Activated naive CD8-positive, alpha-beta T cell treated with anti-CD3 and anti-CD28 coated beads, Interleukin-2, amount 10 ng/mL, durations not matched to agents 7 days and 5 days (primary cell): ENCODE measurements at regions not wholly inside any gene's neighbourhood (a gene's known extent, or its start where the extent isn't known, plus 50 kb on each side); places are given as distances from the start of the nearest gene placed in this dataset.
"Not testable (repeated sequence)": the region's sequence is repeated elsewhere in the genome, so short reads cannot be mapped to it uniquely, and the experiment has no call there.

Experiments
- ATAC-seq: fragments of 150-1000 bp; cut with Tn5 transposase; one replicate; pipeline ENCODE4 v1.10.0; 2021; ENCODE audit warnings: low read depth, moderate library complexity
- POLR2A ChIA-PET: fragments of 350-600 bp; sonication (Branson Sonifier 250); formaldehyde crosslinking; loops from one replicate; lab custom pipeline; 2021; ENCODE audit warnings: antibody characterized with exemption; lab: Charles Lee
- DNase-seq: peaks from one replicate; pipeline ENCODE4 v3.0.0; 2021
- H3K27ac Mint-ChIP-seq: one replicate; pipeline ENCODE4 v1.8.0; 2022; ENCODE audit warnings: mild to moderate bottlenecking, mixed read lengths
- H3K27me3 Mint-ChIP-seq: one replicate; pipeline ENCODE4 v1.8.0; 2022; ENCODE audit warnings: mild to moderate bottlenecking, moderate library complexity, mixed read lengths
- H3K36me3 Mint-ChIP-seq: one replicate; pipeline ENCODE4 v1.8.0; 2021; ENCODE audit warnings: mild to moderate bottlenecking, mixed read lengths
- H3K4me1 Mint-ChIP-seq: one replicate; pipeline ENCODE4 v1.8.0; 2021; ENCODE audit warnings: mixed read lengths
- H3K4me3 Mint-ChIP-seq: one replicate; pipeline ENCODE4 v1.8.0; 2022; ENCODE audit warnings: mild to moderate bottlenecking, moderate library complexity, mixed read lengths
- H3K9me3 Mint-ChIP-seq: one replicate; pipeline ENCODE4 v1.8.0; 2021; ENCODE audit warnings: mixed read lengths

- no peak overlapping the region for H3K27ac Mint-ChIP-seq
- DNase-seq (no peak), ATAC-seq (no peak)
- no peaks in the 10 kb centered on the region for H3K36me3 Mint-ChIP-seq
- H3K4me3 Mint-ChIP-seq: no peak overlapping the region
- peaks cover 65% of the 10 kb centered on the region for H3K27me3 Mint-ChIP-seq
- H3K4me1 Mint-ChIP-seq: peaks cover 2% of the 10 kb centered on the region
- POLR2A ChIA-PET: no interaction called here
- H3K9me3 Mint-ChIP-seq: no peaks in the 10 kb centered on the region
Measured at GRCh38 chr6:125380474-125380873, 78.7 kb upstream of the HDDC2 start.

GRCh38 chr6:125386337-125386736 lies 84.6 kb upstream of the HDDC2 start:
- H3K4me3 Mint-ChIP-seq, H3K4me1 Mint-ChIP-seq, ATAC-seq, H3K27ac Mint-ChIP-seq, H3K9me3 Mint-ChIP-seq, DNase-seq, H3K36me3 Mint-ChIP-seq, POLR2A ChIA-PET: not testable (repeated sequence)
- H3K27me3 Mint-ChIP-seq: peaks cover 37% of the 10 kb centered on the region

GRCh38 chr6:125392682-125393081 lies 90.9 kb upstream of the HDDC2 start:
- H3K9me3 Mint-ChIP-seq: peaks cover 6% of the 10 kb centered on the region
- H3K4me1 Mint-ChIP-seq: peaks cover 17% of the 10 kb centered on the region
- ATAC-seq (peak; percentile 33), DNase-seq (no peak)
- no peak overlapping the region for H3K27ac Mint-ChIP-seq
- POLR2A ChIA-PET: no interaction called here
- peaks cover 3% of the 10 kb centered on the region for H3K36me3 Mint-ChIP-seq
- H3K4me3 Mint-ChIP-seq: no peak overlapping the region
- peaks cover 31% of the 10 kb centered on the region for H3K27me3 Mint-ChIP-seq

- Mint-ChIP-seq H3K4me1 (peaks cover 17% of the 10 kb centered on the region), H3K36me3 (peaks cover 3% of the 10 kb centered on the region), H3K4me3 (peak overlapping the region; percentile 60), H3K9me3 (peaks cover 8% of the 10 kb centered on the region), H3K27me3 (peaks cover 37% of the 10 kb centered on the region), H3K27ac (peak overlapping the region; percentile 60)
- DNase-seq (peak; percentile 26), ATAC-seq (peak; percentile 80)
- POLR2A ChIA-PET: no interaction called here
Measured at GRCh38 chr6:125393449-125393858, 91.7 kb upstream of the HDDC2 start.

GRCh38 chr6:125406741-125407140 lies 105.0 kb upstream of the HDDC2 start:
- no peak for DNase-seq
- Mint-ChIP-seq H3K27me3 (peaks cover 8% of the 10 kb centered on the region), H3K36me3 (no peaks in the 10 kb centered on the region), H3K27ac (no peak overlapping the region), H3K4me3 (no peak overlapping the region), H3K4me1 (no peaks in the 10 kb centered on the region), H3K9me3 (peaks cover 2% of the 10 kb centered on the region)
- POLR2A ChIA-PET: no interaction called here
- no peak for ATAC-seq

GRCh38 chr6:125414507-125414906 lies 112.7 kb upstream of the HDDC2 start:
- Mint-ChIP-seq H3K27ac (no peak overlapping the region), H3K36me3 (no peaks in the 10 kb centered on the region), H3K4me1 (no peaks in the 10 kb centered on the region), H3K4me3 (no peak overlapping the region), H3K27me3 (peaks cover 1% of the 10 kb centered on the region), H3K9me3 (peaks cover 1% of the 10 kb centered on the region)
- ATAC-seq (no peak), DNase-seq (no peak)
- POLR2A ChIA-PET: no interaction called here

GRCh38 chr6:125415913-125416312 lies 114.1 kb upstream of the HDDC2 start:
- DNase-seq: no peak
- H3K4me3 Mint-ChIP-seq: no peak overlapping the region
- H3K27ac Mint-ChIP-seq: no peak overlapping the region
- H3K36me3 Mint-ChIP-seq: no peaks in the 10 kb centered on the region
- no peaks in the 10 kb centered on the region for H3K4me1 Mint-ChIP-seq
- no peak for ATAC-seq
- no peaks in the 10 kb centered on the region for H3K9me3 Mint-ChIP-seq
- POLR2A ChIA-PET: no interaction called here
- no peaks in the 10 kb centered on the region for H3K27me3 Mint-ChIP-seq

- no peak for DNase-seq
- no peaks in the 10 kb centered on the region for H3K4me1 Mint-ChIP-seq
- ATAC-seq: no peak
- POLR2A ChIA-PET: no interaction called here
- H3K27me3 Mint-ChIP-seq: peaks cover 3% of the 10 kb centered on the region
- no peaks in the 10 kb centered on the region for H3K9me3 Mint-ChIP-seq
- H3K4me3 Mint-ChIP-seq: no peak overlapping the region
- no peaks in the 10 kb centered on the region for H3K36me3 Mint-ChIP-seq
- H3K27ac Mint-ChIP-seq: no peak overlapping the region
Measured at GRCh38 chr6:125421836-125422235, 120.1 kb upstream of the HDDC2 start.

GRCh38 chr6:125423047-125423446 lies 121.3 kb upstream of the HDDC2 start:
- H3K27ac Mint-ChIP-seq: no peak overlapping the region
- H3K9me3 Mint-ChIP-seq: no peaks in the 10 kb centered on the region
- no peak overlapping the region for H3K4me3 Mint-ChIP-seq
- H3K36me3 Mint-ChIP-seq: no peaks in the 10 kb centered on the region
- DNase-seq (no peak), ATAC-seq (no peak)
- POLR2A ChIA-PET: no interaction called here
- peaks cover 3% of the 10 kb centered on the region for H3K27me3 Mint-ChIP-seq
- H3K4me1 Mint-ChIP-seq: no peaks in the 10 kb centered on the region

GRCh38 chr6:125431971-125432370 lies 130.2 kb upstream of the HDDC2 start:
- Mint-ChIP-seq H3K36me3 (no peaks in the 10 kb centered on the region), H3K4me3 (no peak overlapping the region), H3K9me3 (no peaks in the 10 kb centered on the region), H3K27ac (no peak overlapping the region), H3K27me3 (peaks cover 12% of the 10 kb centered on the region), H3K4me1 (no peaks in the 10 kb centered on the region)
- ATAC-seq (no peak), DNase-seq (no peak)
- POLR2A ChIA-PET: no interaction called here

- Mint-ChIP-seq H3K36me3 (no peaks in the 10 kb centered on the region), H3K4me1 (no peaks in the 10 kb centered on the region), H3K27me3 (peaks cover 17% of the 10 kb centered on the region), H3K4me3 (no peak overlapping the region), H3K9me3 (no peaks in the 10 kb centered on the region), H3K27ac (no peak overlapping the region)
- POLR2A ChIA-PET: no interaction called here
- no peak for DNase-seq
- ATAC-seq: no peak
Measured at GRCh38 chr6:125432963-125433362, 131.2 kb upstream of the HDDC2 start.

GRCh38 chr6:125434760-125435159 lies 133.0 kb upstream of the HDDC2 start:
- Mint-ChIP-seq H3K27ac (no peak overlapping the region), H3K27me3 (peaks cover 21% of the 10 kb centered on the region), H3K4me1 (no peaks in the 10 kb centered on the region), H3K4me3 (no peak overlapping the region), H3K36me3 (no peaks in the 10 kb centered on the region), H3K9me3 (no peaks in the 10 kb centered on the region)
- no peak for ATAC-seq
- POLR2A ChIA-PET: no interaction called here
- DNase-seq: no peak

GRCh38 chr6:125439512-125439911 lies 137.7 kb upstream of the HDDC2 start:
- Mint-ChIP-seq H3K4me3 (no peak overlapping the region), H3K4me1 (no peaks in the 10 kb centered on the region), H3K27ac (no peak overlapping the region), H3K9me3 (no peaks in the 10 kb centered on the region), H3K27me3 (peaks cover 10% of the 10 kb centered on the region), H3K36me3 (no peaks in the 10 kb centered on the region)
- no peak for ATAC-seq
- POLR2A ChIA-PET: no interaction called here
- DNase-seq: no peak

GRCh38 chr6:125444006-125444923 lies 142.5 kb upstream of the HDDC2 start:
- Mint-ChIP-seq H3K36me3 (no peaks in the 10 kb centered on the region), H3K4me3 (no peak overlapping the region), H3K27me3 (peaks cover 7% of the 10 kb centered on the region), H3K27ac (no peak overlapping the region), H3K9me3 (no peaks in the 10 kb centered on the region), H3K4me1 (no peaks in the 10 kb centered on the region)
- ATAC-seq: no peak
- no peak for DNase-seq
- POLR2A ChIA-PET: no interaction called here
